Fibroblast of pulmonary artery (primary cell): ENCODE measurements at regions not wholly inside any gene's neighbourhood (a gene's known extent, or its start where the extent isn't known, plus 50 kb on each side); places are given as distances from the start of the nearest gene placed in this dataset.
A peak's percentile ranks its signal among the peaks of the same experiment; 100 is the strongest.

Source experiments
- DNase-seq: peaks from one replicate; pipeline ENCODE4 v3.0.0-alpha.2; 2010; ENCODE audit warnings: low read depth
- H3K4me3 ChIP-seq: replicated peaks from 2 replicates; pipeline ENCODE4 v1.5.1; 2011; ENCODE audit warnings: low read depth, mild to moderate bottlenecking, control low read depth, low read length, moderate library complexity
- CTCF ChIP-seq: IDR thresholded peaks from 2 replicates; pipeline ENCODE4 v1.5.1; 2011; ENCODE audit warnings: mild to moderate bottlenecking, control low read depth, low read length, inconsistent platforms; ENCODE audit errors: missing control alignments

- no peak overlapping the region for H3K4me3 ChIP-seq
- no peak for DNase-seq
- TF ChIP-seq CTCF = no peak
These were observed 652.6 kb upstream of the SETBP1 start for GRCh38 chr18:44028109-44028508.

- no peak for TF ChIP-seq CTCF
These were observed 649.6 kb upstream of the SETBP1 start for GRCh38 chr18:44031063-44031462.

GRCh38 chr18:44033144-44033701 is 647.5 kb upstream of the SETBP1 start:
- no peak overlapping the region for H3K4me3 ChIP-seq
- DNase-seq = no peak
- no peak for TF ChIP-seq CTCF

More at GRCh38 chr18:44031063-44031462, 649.6 kb upstream of the SETBP1 start:
- H3K4me3 ChIP-seq = no peak overlapping the region
- no peak for DNase-seq

- DNase-seq = peak; percentile 29
- no peak for TF ChIP-seq CTCF
- H3K4me3 ChIP-seq = no peak overlapping the region
These were observed 645.1 kb upstream of the SETBP1 start for GRCh38 chr18:44035554-44035953.

- no peak for TF ChIP-seq CTCF
- peak; percentile 35 for DNase-seq
These were observed 644.2 kb upstream of the SETBP1 start for GRCh38 chr18:44036501-44036900.

GRCh38 chr18:44039216-44039615 is 641.5 kb upstream of the SETBP1 start:
- DNase-seq = peak; percentile 21
- no peak for TF ChIP-seq CTCF
- H3K4me3 ChIP-seq = no peak overlapping the region

More at GRCh38 chr18:44036501-44036900, 644.2 kb upstream of the SETBP1 start:
- H3K4me3 ChIP-seq = no peak overlapping the region

GRCh38 chr18:44039826-44040225 is 640.9 kb upstream of the SETBP1 start:
- no peak for TF ChIP-seq CTCF
- peak; percentile 38 for DNase-seq

More at GRCh38 chr18:44039826-44040225, 640.9 kb upstream of the SETBP1 start:
- H3K4me3 ChIP-seq = no peak overlapping the region
